Liver (tissue), 8 donors: ENCODE measurements at regions not wholly inside any gene's neighbourhood (a gene's known extent, or its start where the extent isn't known, plus 50 kb on each side); places are given as distances from the start of the nearest gene placed in this dataset.
"Not testable (repeated sequence)": the region's sequence is repeated elsewhere in the genome, so short reads cannot be mapped to it uniquely, and the experiment has no call there.

ENCODE experiments used
- DNase-seq: peaks from one replicate; pipeline ENCODE4 v3.0.0-alpha.2; 2017; ENCODE audit warnings: low spot score
- H3K27ac ChIP-seq, 2 donors: one replicate each; pipeline ENCODE4 v1.7.0; 2013; ENCODE audit warnings: inconsistent platforms in 2 of 2, low read length in 2 of 2, control low read depth in 1 of 2, low read depth in 1 of 2, mild to moderate bottlenecking in 1 of 2
- H3K27me3 ChIP-seq, 4 donors: one replicate each; pipeline versions ENCODE4 v1.6.1 to v1.7.0; 2013; ENCODE audit warnings: low read length in 3 of 4, inconsistent platforms in 1 of 4, mild to moderate bottlenecking in 1 of 4, moderate library complexity in 1 of 4; ENCODE audit not compliant: control insufficient read depth in 4 of 4, insufficient read depth in 4 of 4
- H3K36me3 ChIP-seq, 4 donors: one replicate each; pipeline versions ENCODE4 v1.6.1 to v1.7.0; 2013; ENCODE audit warnings: low read length in 3 of 4, mild to moderate bottlenecking in 3 of 4, low read depth in 1 of 4, moderate library complexity in 1 of 4; ENCODE audit not compliant: control insufficient read depth in 4 of 4, insufficient read depth in 3 of 4
- H3K4me1 ChIP-seq, 4 donors: one replicate each; pipeline versions ENCODE4 v1.6.1 to v1.7.0; 2013; ENCODE audit warnings: low read length in 3 of 4, mild to moderate bottlenecking in 3 of 4, moderate library complexity in 1 of 4; ENCODE audit not compliant: control insufficient read depth in 4 of 4, insufficient read depth in 4 of 4
- H3K4me3 ChIP-seq, 3 donors: one replicate each; pipeline versions ENCODE4 v1.6.1 to v1.7.0; 2013; ENCODE audit warnings: low read length in 3 of 3, control low read depth in 1 of 3, low read depth in 1 of 3, mild to moderate bottlenecking in 1 of 3
- H3K9ac ChIP-seq, 2 donors: one replicate each; pipeline ENCODE4 v1.7.0; 2013; ENCODE audit warnings: low read length in 2 of 2, mild to moderate bottlenecking in 2 of 2, moderate library complexity in 2 of 2, control low read depth in 1 of 2, low read depth in 1 of 2
- H3K9me3 ChIP-seq, 4 donors: one replicate each; pipeline versions ENCODE4 v1.6.1 to v1.7.0; 2013; ENCODE audit warnings: low read length in 3 of 4; ENCODE audit not compliant: control insufficient read depth in 4 of 4
- FOXA1 ChIP-seq: IDR thresholded peaks from 2 replicates; pipeline ENCODE4 v1.6.1; 2016; ENCODE audit warnings: antibody characterized with exemption
- FOXA2 ChIP-seq: IDR thresholded peaks from 2 replicates; pipeline ENCODE4 v1.6.1; 2016; ENCODE audit warnings: antibody characterized with exemption
- GABPA ChIP-seq, 2 donors: IDR thresholded peaks in 1 of 2; conservative IDR thresholded peaks in 1 of 2; 2 replicates each; pipeline ENCODE4 v1.6.1; 2016; ENCODE audit warnings: antibody characterized with exemption in 2 of 2, mild to moderate bottlenecking in 1 of 2, moderate library complexity in 1 of 2
- HNF4A ChIP-seq, 2 donors: conservative IDR thresholded peaks; 2 replicates each; pipeline ENCODE4 v1.6.1; 2016; ENCODE audit warnings: antibody characterized with exemption in 2 of 2, mild to moderate bottlenecking in 2 of 2
- HNF4G ChIP-seq: IDR thresholded peaks from 2 replicates; pipeline ENCODE4 v1.6.1; 2016; ENCODE audit warnings: antibody characterized with exemption
- JUND ChIP-seq, 2 donors: IDR thresholded peaks; 2 replicates each; pipeline ENCODE4 v1.6.1; 2016; ENCODE audit warnings: antibody characterized with exemption in 2 of 2
- NR2F2 ChIP-seq: IDR thresholded peaks from 2 replicates; pipeline ENCODE4 v1.6.1; 2016; ENCODE audit warnings: antibody characterized with exemption
- RAD21 ChIP-seq, 2 donors: IDR thresholded peaks; 2 replicates each; pipeline ENCODE4 v1.6.1; 2016; ENCODE audit warnings: antibody characterized with exemption in 2 of 2, mild to moderate bottlenecking in 2 of 2
- RXRA ChIP-seq, 2 donors: IDR thresholded peaks; 2 replicates each; pipeline ENCODE4 v1.6.1; 2017 to 2018; ENCODE audit warnings: antibody characterized with exemption in 2 of 2, mild to moderate bottlenecking in 1 of 2
- SP1 ChIP-seq: IDR thresholded peaks from 2 replicates; pipeline ENCODE4 v1.6.1; 2018; ENCODE audit warnings: antibody characterized with exemption, mild to moderate bottlenecking
- TAF1 ChIP-seq: conservative IDR thresholded peaks from 2 replicates; pipeline ENCODE4 v1.6.1; 2016; ENCODE audit warnings: antibody characterized with exemption, mild to moderate bottlenecking
- YY1 ChIP-seq: IDR thresholded peaks from 2 replicates; pipeline ENCODE4 v1.6.1; 2016; ENCODE audit warnings: antibody characterized with exemption, mild to moderate bottlenecking
- WGBS: extraction: QIAGEN DNeasy Blood & Tissue Kit; methylation state at CpG from one replicate; pipeline ENCODE4 v1.1.7; 2013; 5-methylcytosine and 5-hydroxymethylcytosine counted together
- TF ChIP-seq, protein P1 (sequence below): fragments of 150-350 bp; IDR thresholded peaks from 2 replicates; pipeline ENCODE4 v1.5.1; 2017; ENCODE audit warnings: improper control_type of control experiment, low read depth, low read length; ENCODE audit not compliant: missing input control
- TF ChIP-seq, protein P2 (sequence below): IDR thresholded peaks from 2 replicates; pipeline ENCODE4 v1.6.1; 2016; ENCODE audit warnings: antibody characterized with exemption
- TF ChIP-seq, protein P3 (sequence below): IDR thresholded peaks from 2 replicates; pipeline ENCODE4 v1.6.1; 2016; ENCODE audit warnings: antibody characterized with exemption
- TF ChIP-seq, protein P4 (sequence below): IDR thresholded peaks from 2 replicates; pipeline ENCODE4 v1.6.1; 2016; ENCODE audit warnings: antibody characterized with exemption, mild to moderate bottlenecking
- donor health status: healthy.
- donor health status: healthy.
- donor health status: healthy.
- donor health status: healthy.
- donor health status: healthy.

DNA sequence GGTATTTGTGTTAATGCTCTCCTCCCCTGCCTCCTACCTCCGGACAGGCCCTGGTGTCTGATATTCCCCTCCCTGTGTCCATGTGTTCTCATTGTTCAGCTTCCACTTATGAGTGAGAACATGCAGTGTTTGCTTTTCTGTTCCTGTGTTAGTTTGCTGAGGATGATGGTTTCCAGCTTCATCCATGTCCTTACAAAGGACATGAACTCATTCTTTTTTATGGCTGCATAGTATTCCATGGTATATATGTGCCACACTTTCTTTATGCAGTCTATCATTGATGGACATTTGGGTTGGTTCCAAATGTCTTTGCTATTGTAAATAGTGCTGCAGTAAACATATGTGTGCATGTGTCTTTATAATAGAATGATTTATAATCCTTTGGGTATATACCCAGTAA, 105.2 kb upstream of the SNX2 start:
- not testable (repeated sequence) for H3K27me3 ChIP-seq, H3K9ac ChIP-seq, H3K4me3 ChIP-seq, H3K4me1 ChIP-seq, H3K27ac ChIP-seq, H3K9me3 ChIP-seq, DNase-seq, H3K36me3 ChIP-seq
- WGBS: 80% methylated on average over 1 of the region's 1 CpG

DNA sequence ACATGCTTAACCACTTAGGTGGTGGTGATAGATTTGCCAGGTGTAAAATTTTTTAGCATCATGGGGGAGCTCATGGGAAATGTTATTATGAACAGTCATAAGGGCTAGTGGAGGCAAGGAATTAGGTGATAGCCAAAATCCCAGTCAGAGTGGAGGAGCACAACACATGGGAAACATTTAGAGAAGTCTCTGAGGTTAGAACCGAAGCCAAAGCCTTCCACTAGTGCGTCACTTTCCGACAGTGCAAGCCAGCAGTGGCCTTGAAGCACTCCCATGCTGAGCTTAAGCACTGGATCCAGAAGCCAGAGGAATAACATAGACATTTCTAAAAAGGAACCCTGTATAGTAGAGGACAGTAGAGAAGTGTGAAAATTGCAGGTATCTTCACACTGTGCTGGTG, 101.5 kb upstream of the SNX2 start:
- 93% methylated on average over 3 of the region's 3 CpGs for WGBS
- peaks cover 0 to 3% (median 2%) of the 10 kb centered on the region in 4 donors for H3K9me3 ChIP-seq
- DNase-seq: no peak

DNA sequence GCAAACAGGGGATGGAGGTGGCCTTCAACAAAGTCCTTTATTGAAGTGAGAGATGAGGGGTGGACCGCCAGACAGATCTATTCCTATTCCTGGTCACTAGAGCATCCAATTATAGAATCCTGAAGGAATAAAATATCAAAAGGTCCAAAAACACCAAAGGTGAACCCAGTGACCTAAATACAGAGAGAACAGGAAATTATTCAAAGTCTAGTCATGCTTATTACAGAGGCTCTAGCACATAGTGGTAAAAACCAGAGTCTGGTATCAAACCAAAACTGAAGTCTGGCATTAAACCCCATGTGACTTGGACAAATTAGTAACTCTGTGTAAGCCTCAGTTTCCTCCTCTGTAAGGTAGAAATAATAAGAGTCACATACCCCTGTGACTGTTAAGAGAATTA, 100.5 kb upstream of the SNX2 start:
- Histone ChIP-seq H3K36me3 (no peaks in the 10 kb centered on the region), H3K27me3 (no peaks in the 10 kb centered on the region), H3K4me3 (no peak overlapping the region), H3K9me3 (peaks cover 0 to 3% (median 2%) of the 10 kb centered on the region in 4 donors), H3K4me1 (no peaks in the 10 kb centered on the region), H3K27ac (no peak overlapping the region), H3K9ac (no peak overlapping the region)
- WGBS: 94% methylated on average over 1 of the region's 1 CpG
- TF ChIP-seq, protein P1, sequence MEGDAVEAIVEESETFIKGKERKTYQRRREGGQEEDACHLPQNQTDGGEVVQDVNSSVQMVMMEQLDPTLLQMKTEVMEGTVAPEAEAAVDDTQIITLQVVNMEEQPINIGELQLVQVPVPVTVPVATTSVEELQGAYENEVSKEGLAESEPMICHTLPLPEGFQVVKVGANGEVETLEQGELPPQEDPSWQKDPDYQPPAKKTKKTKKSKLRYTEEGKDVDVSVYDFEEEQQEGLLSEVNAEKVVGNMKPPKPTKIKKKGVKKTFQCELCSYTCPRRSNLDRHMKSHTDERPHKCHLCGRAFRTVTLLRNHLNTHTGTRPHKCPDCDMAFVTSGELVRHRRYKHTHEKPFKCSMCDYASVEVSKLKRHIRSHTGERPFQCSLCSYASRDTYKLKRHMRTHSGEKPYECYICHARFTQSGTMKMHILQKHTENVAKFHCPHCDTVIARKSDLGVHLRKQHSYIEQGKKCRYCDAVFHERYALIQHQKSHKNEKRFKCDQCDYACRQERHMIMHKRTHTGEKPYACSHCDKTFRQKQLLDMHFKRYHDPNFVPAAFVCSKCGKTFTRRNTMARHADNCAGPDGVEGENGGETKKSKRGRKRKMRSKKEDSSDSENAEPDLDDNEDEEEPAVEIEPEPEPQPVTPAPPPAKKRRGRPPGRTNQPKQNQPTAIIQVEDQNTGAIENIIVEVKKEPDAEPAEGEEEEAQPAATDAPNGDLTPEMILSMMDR: no peak
- no peak for TF ChIP-seq FOXA1
- no peak for TF ChIP-seq JUND (IDR thresholded peaks at IDR 0.05)
- no peak for TF ChIP-seq TAF1
- no peak for TF ChIP-seq HNF4G
- no peak for TF ChIP-seq FOXA2
- no peak for TF ChIP-seq RAD21 (IDR thresholded peaks at IDR 0.05)
- no peak for TF ChIP-seq YY1
- no peak for TF ChIP-seq RXRA (IDR thresholded peaks at IDR 0.05)
- TF ChIP-seq, protein P2, sequence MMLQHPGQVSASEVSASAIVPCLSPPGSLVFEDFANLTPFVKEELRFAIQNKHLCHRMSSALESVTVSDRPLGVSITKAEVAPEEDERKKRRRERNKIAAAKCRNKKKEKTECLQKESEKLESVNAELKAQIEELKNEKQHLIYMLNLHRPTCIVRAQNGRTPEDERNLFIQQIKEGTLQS: no peak
- TF ChIP-seq NR2F2: no peak
- TF ChIP-seq HNF4A (conservative IDR thresholded peaks at IDR 0.05): no peak
- TF ChIP-seq, protein P3, sequence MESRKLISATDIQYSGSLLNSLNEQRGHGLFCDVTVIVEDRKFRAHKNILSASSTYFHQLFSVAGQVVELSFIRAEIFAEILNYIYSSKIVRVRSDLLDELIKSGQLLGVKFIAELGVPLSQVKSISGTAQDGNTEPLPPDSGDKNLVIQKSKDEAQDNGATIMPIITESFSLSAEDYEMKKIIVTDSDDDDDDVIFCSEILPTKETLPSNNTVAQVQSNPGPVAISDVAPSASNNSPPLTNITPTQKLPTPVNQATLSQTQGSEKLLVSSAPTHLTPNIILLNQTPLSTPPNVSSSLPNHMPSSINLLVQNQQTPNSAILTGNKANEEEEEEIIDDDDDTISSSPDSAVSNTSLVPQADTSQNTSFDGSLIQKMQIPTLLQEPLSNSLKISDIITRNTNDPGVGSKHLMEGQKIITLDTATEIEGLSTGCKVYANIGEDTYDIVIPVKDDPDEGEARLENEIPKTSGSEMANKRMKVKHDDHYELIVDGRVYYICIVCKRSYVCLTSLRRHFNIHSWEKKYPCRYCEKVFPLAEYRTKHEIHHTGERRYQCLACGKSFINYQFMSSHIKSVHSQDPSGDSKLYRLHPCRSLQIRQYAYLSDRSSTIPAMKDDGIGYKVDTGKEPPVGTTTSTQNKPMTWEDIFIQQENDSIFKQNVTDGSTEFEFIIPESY: no peak
- no peak for DNase-seq

More for the DNA sequence above, 101.5 kb upstream of the SNX2 start:
- H3K4me1 ChIP-seq: no peaks in the 10 kb centered on the region
- H3K36me3 ChIP-seq: no peaks in the 10 kb centered on the region
- H3K9ac ChIP-seq: no peak overlapping the region
- TF ChIP-seq, protein P2: no peak
- TF ChIP-seq RAD21 (IDR thresholded peaks at IDR 0.05) (no peak), FOXA1 (no peak), JUND (IDR thresholded peaks at IDR 0.05) (no peak), SP1 (no peak), YY1 (no peak), HNF4A (conservative IDR thresholded peaks at IDR 0.05) (no peak), TAF1 (no peak), NR2F2 (no peak), HNF4G (no peak), RXRA (IDR thresholded peaks at IDR 0.05) (no peak), GABPA (IDR thresholded peaks at IDR 0.05 in 1 of 2, conservative IDR thresholded peaks at IDR 0.05 in 1 of 2) (no peak)
- TF ChIP-seq, protein P4, sequence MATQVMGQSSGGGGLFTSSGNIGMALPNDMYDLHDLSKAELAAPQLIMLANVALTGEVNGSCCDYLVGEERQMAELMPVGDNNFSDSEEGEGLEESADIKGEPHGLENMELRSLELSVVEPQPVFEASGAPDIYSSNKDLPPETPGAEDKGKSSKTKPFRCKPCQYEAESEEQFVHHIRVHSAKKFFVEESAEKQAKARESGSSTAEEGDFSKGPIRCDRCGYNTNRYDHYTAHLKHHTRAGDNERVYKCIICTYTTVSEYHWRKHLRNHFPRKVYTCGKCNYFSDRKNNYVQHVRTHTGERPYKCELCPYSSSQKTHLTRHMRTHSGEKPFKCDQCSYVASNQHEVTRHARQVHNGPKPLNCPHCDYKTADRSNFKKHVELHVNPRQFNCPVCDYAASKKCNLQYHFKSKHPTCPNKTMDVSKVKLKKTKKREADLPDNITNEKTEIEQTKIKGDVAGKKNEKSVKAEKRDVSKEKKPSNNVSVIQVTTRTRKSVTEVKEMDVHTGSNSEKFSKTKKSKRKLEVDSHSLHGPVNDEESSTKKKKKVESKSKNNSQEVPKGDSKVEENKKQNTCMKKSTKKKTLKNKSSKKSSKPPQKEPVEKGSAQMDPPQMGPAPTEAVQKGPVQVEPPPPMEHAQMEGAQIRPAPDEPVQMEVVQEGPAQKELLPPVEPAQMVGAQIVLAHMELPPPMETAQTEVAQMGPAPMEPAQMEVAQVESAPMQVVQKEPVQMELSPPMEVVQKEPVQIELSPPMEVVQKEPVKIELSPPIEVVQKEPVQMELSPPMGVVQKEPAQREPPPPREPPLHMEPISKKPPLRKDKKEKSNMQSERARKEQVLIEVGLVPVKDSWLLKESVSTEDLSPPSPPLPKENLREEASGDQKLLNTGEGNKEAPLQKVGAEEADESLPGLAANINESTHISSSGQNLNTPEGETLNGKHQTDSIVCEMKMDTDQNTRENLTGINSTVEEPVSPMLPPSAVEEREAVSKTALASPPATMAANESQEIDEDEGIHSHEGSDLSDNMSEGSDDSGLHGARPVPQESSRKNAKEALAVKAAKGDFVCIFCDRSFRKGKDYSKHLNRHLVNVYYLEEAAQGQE: no peak
- no peak overlapping the region for H3K4me3 ChIP-seq
- no peaks in the 10 kb centered on the region for H3K27me3 ChIP-seq
- H3K27ac ChIP-seq: no peak overlapping the region
